ENCODE measurements at regions not wholly inside any gene's neighbourhood (a gene's known extent, or its start where the extent isn't known, plus 50 kb on each side); places are given as distances from the start of the nearest gene placed in this dataset.

DNA sequence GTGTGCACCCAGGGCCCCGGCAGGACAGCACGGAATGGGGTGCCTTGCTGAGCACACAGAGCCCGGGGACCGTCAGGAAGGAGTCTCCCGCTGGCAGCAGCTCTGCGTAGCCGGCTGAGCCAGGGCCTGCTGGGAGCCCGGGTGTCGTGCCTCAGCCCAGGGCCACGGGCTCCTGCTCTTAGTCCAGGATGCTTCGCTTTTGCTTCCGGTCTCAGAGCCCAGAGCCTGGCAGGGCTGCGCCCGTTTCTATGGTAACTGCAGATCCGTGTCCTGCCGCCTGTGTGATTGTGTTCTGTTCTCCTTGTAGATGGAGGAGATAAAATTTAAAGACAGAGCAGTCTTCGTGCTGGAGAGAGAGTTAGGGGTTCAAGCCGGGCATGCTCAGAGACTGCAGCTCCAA lies 53.7 kb upstream of the DPYSL4 start:
- TF ChIP-seq, protein P1, sequence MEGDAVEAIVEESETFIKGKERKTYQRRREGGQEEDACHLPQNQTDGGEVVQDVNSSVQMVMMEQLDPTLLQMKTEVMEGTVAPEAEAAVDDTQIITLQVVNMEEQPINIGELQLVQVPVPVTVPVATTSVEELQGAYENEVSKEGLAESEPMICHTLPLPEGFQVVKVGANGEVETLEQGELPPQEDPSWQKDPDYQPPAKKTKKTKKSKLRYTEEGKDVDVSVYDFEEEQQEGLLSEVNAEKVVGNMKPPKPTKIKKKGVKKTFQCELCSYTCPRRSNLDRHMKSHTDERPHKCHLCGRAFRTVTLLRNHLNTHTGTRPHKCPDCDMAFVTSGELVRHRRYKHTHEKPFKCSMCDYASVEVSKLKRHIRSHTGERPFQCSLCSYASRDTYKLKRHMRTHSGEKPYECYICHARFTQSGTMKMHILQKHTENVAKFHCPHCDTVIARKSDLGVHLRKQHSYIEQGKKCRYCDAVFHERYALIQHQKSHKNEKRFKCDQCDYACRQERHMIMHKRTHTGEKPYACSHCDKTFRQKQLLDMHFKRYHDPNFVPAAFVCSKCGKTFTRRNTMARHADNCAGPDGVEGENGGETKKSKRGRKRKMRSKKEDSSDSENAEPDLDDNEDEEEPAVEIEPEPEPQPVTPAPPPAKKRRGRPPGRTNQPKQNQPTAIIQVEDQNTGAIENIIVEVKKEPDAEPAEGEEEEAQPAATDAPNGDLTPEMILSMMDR (IDR thresholded peaks at IDR 0.05), result no peak
- ATAC-seq (no peak), DNase-seq (peak; percentile 38)
- Histone ChIP-seq H3K4me3 (no peak overlapping the region), H3K4me1 (no peaks in the 10 kb centered on the region), H3K9me3 (no peaks in the 10 kb centered on the region), H3K27me3 (ENCODE audit: low read depth) (peaks cover 30% of the 10 kb centered on the region), H3K27ac (no peak overlapping the region), H3K36me3 (no peaks in the 10 kb centered on the region)
- intact Hi-C loops (cut with DNase I), result no loop called here

- H3K4me1 ChIP-seq, result no peaks in the 10 kb centered on the region
- peak; percentile 41 for DNase-seq
- peaks cover 30% of the 10 kb centered on the region for H3K27me3 ChIP-seq (ENCODE audit: low read depth)
- H3K9me3 ChIP-seq, result no peaks in the 10 kb centered on the region
- H3K36me3 ChIP-seq, result no peaks in the 10 kb centered on the region
- H3K4me3 ChIP-seq, result no peak overlapping the region
- TF ChIP-seq, protein P1 (IDR thresholded peaks at IDR 0.05), result no peak
- no peak for ATAC-seq
- H3K27ac ChIP-seq, result no peak overlapping the region
- intact Hi-C loops (cut with DNase I), result no loop called here
Measured at GRCh38 chr10:132133449-132134240, 53.1 kb upstream of the DPYSL4 start.

DNA sequence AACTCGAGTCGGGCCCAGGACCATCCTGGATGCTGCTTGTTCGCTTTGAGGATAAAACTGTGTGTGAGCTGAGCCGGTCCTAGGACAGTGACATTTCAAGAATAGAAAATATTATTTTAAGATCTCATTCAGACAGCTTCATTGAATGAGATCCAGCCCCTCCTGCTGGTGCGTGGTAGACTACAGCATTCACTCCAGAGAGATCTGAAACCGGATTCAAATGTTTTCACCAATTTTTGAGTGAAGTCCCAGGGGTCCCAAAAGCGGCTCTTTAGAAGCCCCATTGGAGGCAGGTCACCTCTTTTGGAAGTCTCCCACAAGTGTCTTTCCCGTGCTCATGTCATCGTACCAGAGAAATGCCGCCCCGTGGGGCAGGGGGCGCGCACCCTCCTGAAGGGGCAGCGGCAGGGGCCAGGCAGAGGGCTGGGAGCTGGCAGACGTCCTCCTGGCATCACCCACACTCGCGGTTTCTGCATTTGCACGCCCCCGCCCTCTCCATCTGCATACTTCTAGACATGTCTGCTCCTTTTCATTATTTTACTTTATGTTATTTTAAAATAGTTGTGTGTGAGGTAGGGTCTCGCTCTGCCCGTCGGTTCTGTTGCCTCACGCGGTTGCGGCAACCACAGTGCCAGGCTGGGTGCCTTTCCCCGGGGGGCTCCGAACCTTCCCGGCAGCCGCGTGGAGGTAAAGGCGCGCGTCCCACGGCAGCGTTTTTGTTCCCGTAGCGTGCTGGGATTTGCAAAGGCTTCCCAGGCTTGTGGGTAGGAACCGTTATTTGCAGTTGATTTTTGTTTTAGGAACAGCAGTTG lies 52.3 kb upstream of the DPYSL4 start:
- H3K4me3 ChIP-seq, result no peak overlapping the region
- TF ChIP-seq, protein P1 (IDR thresholded peaks at IDR 0.05), result no peak
- ATAC-seq (no peak), DNase-seq (peak; percentile 24)
- H3K27ac ChIP-seq, result no peak overlapping the region
- peaks cover 30% of the 10 kb centered on the region for H3K27me3 ChIP-seq (ENCODE audit: low read depth)
- H3K4me1 ChIP-seq, result no peaks in the 10 kb centered on the region
- no peaks in the 10 kb centered on the region for H3K36me3 ChIP-seq
- H3K9me3 ChIP-seq, result no peaks in the 10 kb centered on the region
- intact Hi-C loops (cut with DNase I), result no loop called here

- H3K27ac ChIP-seq, result no peak overlapping the region
- intact Hi-C loops (cut with DNase I), result no loop called here
- H3K4me1 ChIP-seq, result no peaks in the 10 kb centered on the region
- no peaks in the 10 kb centered on the region for H3K36me3 ChIP-seq
- no peak overlapping the region for H3K4me3 ChIP-seq
- peak; percentile 44 for DNase-seq
- peaks cover 30% of the 10 kb centered on the region for H3K27me3 ChIP-seq (ENCODE audit: low read depth)
- no peak for ATAC-seq
- TF ChIP-seq, protein P1 (IDR thresholded peaks at IDR 0.05), result no peak
- no peaks in the 10 kb centered on the region for H3K9me3 ChIP-seq
Measured at GRCh38 chr10:132135053-132135872, 51.5 kb upstream of the DPYSL4 start.

GRCh38 chr10:132136097-132136521 lies 50.6 kb upstream of the DPYSL4 start:
- TF ChIP-seq, protein P1 (IDR thresholded peaks at IDR 0.05), result no peak
- H3K4me3 ChIP-seq, result no peak overlapping the region
- H3K4me1 ChIP-seq, result no peaks in the 10 kb centered on the region
- no peaks in the 10 kb centered on the region for H3K36me3 ChIP-seq
- intact Hi-C loops (cut with DNase I), result no loop called here
- ATAC-seq, result no peak
- peaks cover 34% of the 10 kb centered on the region for H3K27me3 ChIP-seq (ENCODE audit: low read depth)
- no peaks in the 10 kb centered on the region for H3K9me3 ChIP-seq
- H3K27ac ChIP-seq, result no peak overlapping the region
- DNase-seq, result peak; percentile 42

Data from lower lobe of right lung (tissue), 2 donors.